HepG2 (cell line): ENCODE measurements at regions not wholly inside any gene's neighbourhood (a gene's known extent, or its start where the extent isn't known, plus 50 kb on each side); places are given as distances from the start of the nearest gene placed in this dataset.

Experiments used
- CBX1 ChIP-seq: IDR thresholded peaks from one replicate; pipeline ENCODE4 v1.6.1; 2016; ENCODE audit warnings: antibody characterized with exemption, low read depth
- ETV5 ChIP-seq: IDR thresholded peaks from 2 replicates; pipeline ENCODE4 v1.6.1; 2018; ENCODE audit warnings: missing biosample characterization, missing genetic modification reagents, inconsistent platforms, borderline replicate concordance
- ETV6 ChIP-seq: sonication (generic); formaldehyde crosslinking; conservative IDR thresholded peaks from 2 replicates; pipeline ENCODE4 v1.4.0; 2020; ENCODE audit warnings: missing genetic modification reagents
- FOXO1 ChIP-seq: sonication (generic); formaldehyde crosslinking; IDR thresholded peaks from 2 replicates; pipeline ENCODE4 v1.4.0; 2020; ENCODE audit warnings: missing genetic modification reagents
- KDM5B ChIP-seq: sonication (generic); formaldehyde crosslinking; IDR thresholded peaks from 2 replicates; pipeline ENCODE4 v1.4.0; 2020; ENCODE audit warnings: missing genetic modification reagents, mild to moderate bottlenecking, borderline replicate concordance
- KLF12 ChIP-seq: sonication (generic); formaldehyde crosslinking; IDR thresholded peaks from 2 replicates; pipeline ENCODE4 v1.4.0; 2020; ENCODE audit warnings: missing genetic modification reagents, borderline replicate concordance
- MTF1 ChIP-seq: sonication (generic); formaldehyde crosslinking; IDR thresholded peaks from 2 replicates; pipeline ENCODE4 v1.5.0; 2020; ENCODE audit warnings: missing genetic modification reagents
- NR2F1 ChIP-seq, 2 experiments: fragments of 450-650 bp in 1 of 2; formaldehyde crosslinking in 1 of 2; IDR thresholded peaks; 2 replicates each; pipeline versions ENCODE4 v1.5.0 to v1.6.1; 2016 to 2020; ENCODE audit warnings: mild to moderate bottlenecking in 1 of 2, missing compliant biosample characterization in 1 of 2, missing genetic modification reagents in 1 of 2, moderate library complexity in 1 of 2
- SIN3A ChIP-seq: IDR thresholded peaks from 2 replicates; pipeline ENCODE4 v1.6.1; 2011; ENCODE audit warnings: low read depth, mild to moderate bottlenecking, control low read depth, low read length, borderline replicate concordance
- SNAPC2 ChIP-seq: sonication (generic); formaldehyde crosslinking; IDR thresholded peaks from 2 replicates; pipeline ENCODE4 v1.8.1; 2022; ENCODE audit warnings: mild to moderate bottlenecking, missing genetic modification reagents
- SP5 ChIP-seq: IDR thresholded peaks from 2 replicates; pipeline ENCODE4 v1.6.1; 2016; ENCODE audit warnings: low read depth, borderline replicate concordance
- TCF12 ChIP-seq, 2 experiments: fragments of 450-650 bp in 1 of 2; sonication (generic) in 1 of 2; formaldehyde crosslinking in 1 of 2; IDR thresholded peaks; 2 replicates each; pipeline versions ENCODE4 v1.6.1 to v1.8.0; 2017 to 2022; ENCODE audit warnings: antibody characterized with exemption in 1 of 2, mild to moderate bottlenecking in 1 of 2, missing genetic modification reagents in 1 of 2, moderate library complexity in 1 of 2
- ZNF136 ChIP-seq: sonication (generic); formaldehyde crosslinking; IDR thresholded peaks from 2 replicates; pipeline ENCODE4 v1.8.1; 2022; ENCODE audit warnings: low read depth, mild to moderate bottlenecking, moderate library complexity, missing genetic modification reagents
- ZNF160 ChIP-seq: sonication (generic); formaldehyde crosslinking; IDR thresholded peaks from 2 replicates; pipeline ENCODE4 v1.8.0; 2022; ENCODE audit warnings: mild to moderate bottlenecking, inconsistent platforms, missing genetic modification reagents
- ZNF253 ChIP-seq: sonication (generic); formaldehyde crosslinking; IDR thresholded peaks from 2 replicates; pipeline ENCODE4 v1.8.0; 2022; ENCODE audit warnings: mild to moderate bottlenecking, missing genetic modification reagents, borderline replicate concordance
- ZNF30 ChIP-seq: sonication (generic); formaldehyde crosslinking; IDR thresholded peaks from 2 replicates; pipeline ENCODE4 v1.5.0; 2020; ENCODE audit warnings: mild to moderate bottlenecking, missing genetic modification reagents
- ZNF317 ChIP-seq: sonication (generic); formaldehyde crosslinking; IDR thresholded peaks from 2 replicates; pipeline ENCODE4 v1.5.0; 2020; ENCODE audit warnings: mild to moderate bottlenecking, missing genetic modification reagents
- TF ChIP-seq, protein P1 (sequence below): sonication (generic); formaldehyde crosslinking; IDR thresholded peaks from 2 replicates; pipeline ENCODE4 v1.5.0; 2020; ENCODE audit warnings: missing genetic modification reagents
- TF ChIP-seq, protein P2 (sequence below): sonication (generic); formaldehyde crosslinking; IDR thresholded peaks from 2 replicates; pipeline ENCODE4 v1.4.0; 2020; ENCODE audit warnings: mild to moderate bottlenecking, missing genetic modification reagents
- TF ChIP-seq, protein P3 (sequence below): sonication (generic); formaldehyde crosslinking; IDR thresholded peaks from 2 replicates; pipeline ENCODE4 v1.4.0; 2020; ENCODE audit warnings: mild to moderate bottlenecking, missing genetic modification reagents, borderline replicate concordance
- TF ChIP-seq, protein P4 (sequence below): IDR thresholded peaks from 2 replicates; pipeline ENCODE4 v1.6.1; 2016; ENCODE audit warnings: missing compliant biosample characterization, missing genetic modification reagents, borderline replicate concordance
- TF ChIP-seq, protein P5 (sequence below): sonication (generic); formaldehyde crosslinking; IDR thresholded peaks from 2 replicates; pipeline ENCODE4 v1.9.0; 2021; ENCODE audit warnings: missing genetic modification reagents, borderline replicate concordance
- TF ChIP-seq, protein P6 (sequence below): sonication (generic); formaldehyde crosslinking; IDR thresholded peaks from 2 replicates; pipeline ENCODE4 v1.4.0; 2020; ENCODE audit warnings: low read depth, mild to moderate bottlenecking, missing genetic modification reagents

DNA sequence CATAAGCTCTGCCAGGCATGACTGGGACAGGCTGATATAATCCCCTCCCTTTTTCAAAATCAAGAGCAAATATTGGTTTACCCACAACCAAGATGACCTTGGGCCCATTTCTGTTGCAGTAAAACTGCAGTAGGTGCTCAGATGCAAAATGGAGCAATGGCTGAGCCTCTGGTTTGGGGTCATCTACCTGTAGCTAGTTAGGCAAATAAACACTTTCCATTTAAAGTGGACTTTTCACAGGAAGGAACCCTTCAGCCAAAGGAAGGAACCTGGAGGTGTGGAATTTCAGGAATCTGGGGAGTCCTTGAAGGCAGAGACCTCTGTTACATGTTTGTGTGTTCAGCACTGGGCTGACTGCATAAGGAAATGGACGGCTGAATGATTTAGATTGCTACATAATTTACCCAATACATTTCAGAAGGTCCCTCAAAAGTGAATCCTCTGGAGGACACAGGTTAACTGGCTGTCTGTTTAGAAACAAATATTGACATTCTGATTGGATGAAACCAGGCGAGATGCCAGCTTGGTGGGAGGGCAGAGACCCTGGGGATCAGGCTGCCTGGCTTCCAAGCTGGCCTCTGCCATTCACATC, 170.1 kb upstream of the ZNF618 start (continued):
- peak; percentile 23; the same call in 1 of the 2 replicates for TF ChIP-seq FOXO1 (CRISPR knock-in tag)
- no peak for TF ChIP-seq MTF1
- TF ChIP-seq, protein P1, sequence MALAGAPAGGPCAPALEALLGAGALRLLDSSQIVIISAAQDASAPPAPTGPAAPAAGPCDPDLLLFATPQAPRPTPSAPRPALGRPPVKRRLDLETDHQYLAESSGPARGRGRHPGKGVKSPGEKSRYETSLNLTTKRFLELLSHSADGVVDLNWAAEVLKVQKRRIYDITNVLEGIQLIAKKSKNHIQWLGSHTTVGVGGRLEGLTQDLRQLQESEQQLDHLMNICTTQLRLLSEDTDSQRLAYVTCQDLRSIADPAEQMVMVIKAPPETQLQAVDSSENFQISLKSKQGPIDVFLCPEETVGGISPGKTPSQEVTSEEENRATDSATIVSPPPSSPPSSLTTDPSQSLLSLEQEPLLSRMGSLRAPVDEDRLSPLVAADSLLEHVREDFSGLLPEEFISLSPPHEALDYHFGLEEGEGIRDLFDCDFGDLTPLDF (CRISPR knock-in tag) = no peak
- TF ChIP-seq NR2F1 (CRISPR knock-in tag; IDR thresholded peaks at IDR 0.05) = no peak
- TF ChIP-seq, protein P2, sequence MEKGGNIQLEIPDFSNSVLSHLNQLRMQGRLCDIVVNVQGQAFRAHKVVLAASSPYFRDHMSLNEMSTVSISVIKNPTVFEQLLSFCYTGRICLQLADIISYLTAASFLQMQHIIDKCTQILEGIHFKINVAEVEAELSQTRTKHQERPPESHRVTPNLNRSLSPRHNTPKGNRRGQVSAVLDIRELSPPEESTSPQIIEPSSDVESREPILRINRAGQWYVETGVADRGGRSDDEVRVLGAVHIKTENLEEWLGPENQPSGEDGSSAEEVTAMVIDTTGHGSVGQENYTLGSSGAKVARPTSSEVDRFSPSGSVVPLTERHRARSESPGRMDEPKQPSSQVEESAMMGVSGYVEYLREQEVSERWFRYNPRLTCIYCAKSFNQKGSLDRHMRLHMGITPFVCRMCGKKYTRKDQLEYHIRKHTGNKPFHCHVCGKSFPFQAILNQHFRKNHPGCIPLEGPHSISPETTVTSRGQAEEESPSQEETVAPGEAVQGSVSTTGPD (CRISPR knock-in tag) = no peak
- TF ChIP-seq, protein P3, sequence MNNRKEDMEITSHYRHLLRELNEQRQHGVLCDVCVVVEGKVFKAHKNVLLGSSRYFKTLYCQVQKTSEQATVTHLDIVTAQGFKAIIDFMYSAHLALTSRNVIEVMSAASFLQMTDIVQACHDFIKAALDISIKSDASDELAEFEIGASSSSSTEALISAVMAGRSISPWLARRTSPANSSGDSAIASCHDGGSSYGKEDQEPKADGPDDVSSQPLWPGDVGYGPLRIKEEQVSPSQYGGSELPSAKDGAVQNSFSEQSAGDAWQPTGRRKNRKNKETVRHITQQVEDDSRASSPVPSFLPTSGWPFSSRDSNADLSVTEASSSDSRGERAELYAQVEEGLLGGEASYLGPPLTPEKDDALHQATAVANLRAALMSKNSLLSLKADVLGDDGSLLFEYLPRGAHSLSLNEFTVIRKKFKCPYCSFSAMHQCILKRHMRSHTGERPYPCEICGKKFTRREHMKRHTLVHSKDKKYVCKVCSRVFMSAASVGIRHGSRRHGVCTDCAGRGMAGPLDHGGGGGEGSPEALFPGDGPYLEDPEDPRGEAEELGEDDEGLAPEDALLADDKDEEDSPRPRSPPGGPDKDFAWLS = no peak
- TF ChIP-seq ZNF160 (CRISPR knock-in tag) = no peak
- no peak for TF ChIP-seq ETV6
- TF ChIP-seq, protein P4, sequence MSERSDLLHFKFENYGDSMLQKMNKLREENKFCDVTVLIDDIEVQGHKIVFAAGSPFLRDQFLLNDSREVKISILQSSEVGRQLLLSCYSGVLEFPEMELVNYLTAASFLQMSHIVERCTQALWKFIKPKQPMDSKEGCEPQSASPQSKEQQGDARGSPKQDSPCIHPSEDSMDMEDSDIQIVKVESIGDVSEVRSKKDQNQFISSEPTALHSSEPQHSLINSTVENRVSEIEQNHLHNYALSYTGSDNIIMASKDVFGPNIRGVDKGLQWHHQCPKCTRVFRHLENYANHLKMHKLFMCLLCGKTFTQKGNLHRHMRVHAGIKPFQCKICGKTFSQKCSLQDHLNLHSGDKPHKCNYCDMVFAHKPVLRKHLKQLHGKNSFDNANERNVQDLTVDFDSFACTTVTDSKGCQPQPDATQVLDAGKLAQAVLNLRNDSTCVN = no peak
- TF ChIP-seq, protein P5, sequence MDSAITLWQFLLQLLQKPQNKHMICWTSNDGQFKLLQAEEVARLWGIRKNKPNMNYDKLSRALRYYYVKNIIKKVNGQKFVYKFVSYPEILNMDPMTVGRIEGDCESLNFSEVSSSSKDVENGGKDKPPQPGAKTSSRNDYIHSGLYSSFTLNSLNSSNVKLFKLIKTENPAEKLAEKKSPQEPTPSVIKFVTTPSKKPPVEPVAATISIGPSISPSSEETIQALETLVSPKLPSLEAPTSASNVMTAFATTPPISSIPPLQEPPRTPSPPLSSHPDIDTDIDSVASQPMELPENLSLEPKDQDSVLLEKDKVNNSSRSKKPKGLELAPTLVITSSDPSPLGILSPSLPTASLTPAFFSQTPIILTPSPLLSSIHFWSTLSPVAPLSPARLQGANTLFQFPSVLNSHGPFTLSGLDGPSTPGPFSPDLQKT (CRISPR knock-in tag) = no peak
- TF ChIP-seq CBX1 = no peak
- no peak for TF ChIP-seq ZNF30 (CRISPR knock-in tag)
- 0 out of 2 replicates have a peak, but pooled peaks have one; percentile 30 for TF ChIP-seq ZNF317 (CRISPR knock-in tag)
- TF ChIP-seq KLF12 (CRISPR knock-in tag) = no peak
- TF ChIP-seq SNAPC2 = no peak
- TF ChIP-seq ZNF253 (CRISPR knock-in tag) = no peak
- TF ChIP-seq ETV5 (CRISPR knock-in tag) = peak; percentile 62
- TF ChIP-seq SP5 = no peak
- TF ChIP-seq SIN3A = no peak
- TF ChIP-seq, protein P6, sequence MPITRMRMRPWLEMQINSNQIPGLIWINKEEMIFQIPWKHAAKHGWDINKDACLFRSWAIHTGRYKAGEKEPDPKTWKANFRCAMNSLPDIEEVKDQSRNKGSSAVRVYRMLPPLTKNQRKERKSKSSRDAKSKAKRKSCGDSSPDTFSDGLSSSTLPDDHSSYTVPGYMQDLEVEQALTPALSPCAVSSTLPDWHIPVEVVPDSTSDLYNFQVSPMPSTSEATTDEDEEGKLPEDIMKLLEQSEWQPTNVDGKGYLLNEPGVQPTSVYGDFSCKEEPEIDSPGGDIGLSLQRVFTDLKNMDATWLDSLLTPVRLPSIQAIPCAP (CRISPR knock-in tag) = no peak
- no peak for TF ChIP-seq TCF12 (IDR thresholded peaks at IDR 0.05)
- 0 out of 2 replicates have a peak, but pooled peaks have one; percentile 47 for TF ChIP-seq TCF12 (CRISPR knock-in tag; IDR thresholded peaks at IDR 0.05)
- no peak for TF ChIP-seq KDM5B (CRISPR knock-in tag)
- no peak for TF ChIP-seq ZNF136
